Islet precursor cell (in vitro differentiated cells): ENCODE measurements at regions not wholly inside any gene's neighbourhood (a gene's known extent, or its start where the extent isn't known, plus 50 kb on each side); places are given as distances from the start of the nearest gene placed in this dataset.

ENCODE experiments used
- DNase-seq: peaks from one replicate; pipeline ENCODE4 v3.0.0-alpha.2; 2018

GRCh38 chr4:13024147-13025105, 459.7 kb downstream of the RAB28 start:
- DNase-seq = no peak

GRCh38 chr4:13007802-13008470, 476.2 kb downstream of the RAB28 start:
- no peak for DNase-seq

DNA sequence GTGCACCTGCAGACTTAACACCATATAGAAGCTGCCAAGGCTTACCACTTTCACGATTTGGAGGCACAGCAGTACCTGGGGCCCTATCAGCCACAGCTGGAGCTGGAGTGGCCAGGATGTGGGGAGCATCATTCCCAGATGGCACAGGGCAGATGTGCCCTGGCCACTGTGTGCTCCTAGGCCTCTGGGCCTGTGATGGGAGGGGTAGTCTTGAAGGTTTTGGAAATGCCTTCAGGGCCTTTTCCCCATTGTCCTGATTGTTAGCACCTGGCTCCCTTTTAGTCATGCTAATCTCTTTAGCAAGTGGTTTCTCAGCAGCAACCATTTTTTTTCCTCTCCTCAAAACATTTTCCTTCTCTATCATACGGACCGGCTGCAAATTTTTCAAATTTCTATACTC, 490.2 kb downstream of the RAB28 start:
- DNase-seq = no peak

- DNase-seq = no peak
These were observed 496.9 kb downstream of the RAB28 start for GRCh38 chr4:12987284-12987683.

- DNase-seq = no peak
These were observed 504.3 kb downstream of the RAB28 start for GRCh38 chr4:12979797-12980196.

DNA sequence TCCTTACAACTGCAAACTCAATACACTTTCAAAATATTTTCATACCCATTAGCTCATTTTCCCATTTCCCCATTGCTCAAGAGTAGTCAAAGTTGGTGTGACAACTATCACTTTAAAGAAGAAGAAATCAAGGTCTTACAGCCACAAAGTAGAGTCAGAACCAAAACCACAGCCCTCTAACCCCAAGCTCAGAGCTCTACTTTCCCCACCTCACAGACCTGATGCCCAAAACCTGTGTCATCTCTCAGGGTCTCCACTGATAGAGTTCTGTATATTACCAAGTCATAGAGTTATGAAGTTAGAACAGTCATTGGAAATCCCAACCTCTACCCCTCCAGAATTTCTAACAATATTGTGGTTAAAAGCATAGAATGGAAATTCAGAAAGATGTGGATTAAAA, 505.8 kb downstream of the RAB28 start:
- DNase-seq = no peak

- no peak for DNase-seq
These were observed 508.6 kb downstream of the RAB28 start for GRCh38 chr4:12975511-12975910.

GRCh38 chr4:12973522-12973921, 510.6 kb downstream of the RAB28 start:
- no peak for DNase-seq

DNA sequence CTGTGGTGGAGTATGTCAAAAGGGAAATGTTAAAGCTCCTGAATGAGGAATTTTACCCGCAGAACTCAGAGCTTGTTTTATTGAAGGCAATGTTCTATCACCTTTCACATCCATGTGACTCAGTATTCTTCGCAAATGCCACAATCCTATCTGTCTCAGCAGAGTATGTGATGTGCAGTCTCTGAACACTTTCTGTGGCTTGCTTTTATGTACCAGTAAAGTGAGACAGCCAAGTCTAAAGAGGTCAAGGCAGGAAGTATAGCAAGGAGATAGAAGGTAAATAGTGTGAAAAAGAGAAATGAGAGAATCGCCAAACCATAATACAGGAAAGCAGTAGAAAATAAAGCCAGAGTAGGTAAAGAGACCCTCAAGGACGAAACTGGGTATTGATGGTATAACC, 515.8 kb downstream of the RAB28 start:
- no peak for DNase-seq

DNA sequence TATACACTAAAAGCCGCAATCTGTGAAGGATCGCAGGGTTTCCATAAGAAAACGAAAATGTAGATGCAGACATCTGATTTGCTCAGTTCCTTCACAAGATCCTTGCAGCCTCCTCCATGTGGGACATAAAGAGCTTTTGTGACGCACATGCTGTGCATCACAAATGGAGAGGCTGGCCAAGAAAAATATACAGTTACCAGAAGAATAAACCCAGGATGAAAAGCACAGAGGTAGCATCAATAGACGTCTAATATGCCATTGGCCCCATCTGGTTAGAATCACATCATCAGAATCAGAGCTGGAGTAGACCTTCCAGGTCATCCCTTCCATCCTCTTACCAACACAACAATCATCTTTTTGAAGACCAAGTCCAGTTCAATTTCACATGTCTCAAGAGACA, 517.4 kb downstream of the RAB28 start:
- DNase-seq = no peak

- peak; percentile 70 for DNase-seq
These were observed 518.8 kb downstream of the RAB28 start for GRCh38 chr4:12965334-12965733.

- DNase-seq = no peak
These were observed 520.2 kb downstream of the RAB28 start for GRCh38 chr4:12963912-12964311.

DNA sequence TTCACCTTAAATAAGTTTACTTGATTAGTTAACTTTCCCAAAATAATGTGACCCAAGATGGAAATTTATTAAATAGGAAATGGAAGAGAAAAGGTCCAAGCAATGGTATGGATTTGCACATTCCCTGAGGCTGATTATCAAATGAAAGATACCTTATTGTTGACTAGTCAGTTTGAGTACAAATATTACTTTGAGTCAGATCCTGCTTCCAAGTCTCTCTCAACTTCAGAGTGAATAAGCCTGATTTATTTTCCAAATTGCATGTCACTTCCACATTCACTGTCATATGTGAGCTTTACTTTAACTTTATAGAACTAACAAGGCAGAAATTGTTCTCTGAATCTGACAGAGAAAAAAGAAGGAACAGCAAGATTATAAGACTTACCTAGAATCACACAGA, 520.8 kb downstream of the RAB28 start:
- DNase-seq = no peak

GRCh38 chr4:12961713-12962112, 522.4 kb downstream of the RAB28 start:
- DNase-seq = no peak

DNA sequence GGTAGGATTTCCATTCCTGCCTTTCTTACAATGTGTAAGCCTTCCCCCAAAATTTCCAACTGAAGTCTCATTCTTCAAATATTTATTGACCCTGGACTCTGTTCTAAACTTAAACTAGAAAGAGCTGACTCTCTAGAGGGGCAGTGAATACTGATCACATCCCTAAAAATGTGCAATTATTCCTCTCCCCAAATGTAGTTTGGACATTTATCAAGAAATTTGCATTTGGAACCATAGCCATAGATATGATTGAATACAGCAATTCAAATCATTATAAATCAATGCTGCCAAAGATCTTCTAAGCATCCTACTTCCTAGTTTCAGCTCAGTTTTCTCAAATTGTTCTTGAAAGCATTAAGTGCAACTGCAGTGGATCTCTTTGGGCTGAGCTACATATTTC, 525.7 kb downstream of the RAB28 start:
- DNase-seq = no peak

DNA sequence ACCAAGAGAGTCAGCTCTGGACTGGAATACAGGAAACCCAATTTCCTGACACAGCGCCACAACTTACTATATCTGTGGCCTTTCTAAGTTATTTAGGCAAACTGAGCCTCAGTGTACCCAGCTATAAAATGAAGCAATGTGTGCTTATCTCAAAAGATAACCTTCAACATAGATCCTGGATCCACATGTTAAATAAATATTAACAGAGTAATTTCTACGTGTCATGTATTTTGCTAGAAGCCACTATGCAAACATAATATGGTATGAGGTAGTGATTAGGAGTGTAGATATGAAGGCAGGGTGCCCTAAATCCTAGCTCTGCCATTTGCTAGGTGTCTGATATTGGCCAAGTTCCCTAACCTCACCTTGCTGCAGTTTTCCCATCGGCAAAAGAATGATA, 527.0 kb downstream of the RAB28 start:
- no peak for DNase-seq

DNA sequence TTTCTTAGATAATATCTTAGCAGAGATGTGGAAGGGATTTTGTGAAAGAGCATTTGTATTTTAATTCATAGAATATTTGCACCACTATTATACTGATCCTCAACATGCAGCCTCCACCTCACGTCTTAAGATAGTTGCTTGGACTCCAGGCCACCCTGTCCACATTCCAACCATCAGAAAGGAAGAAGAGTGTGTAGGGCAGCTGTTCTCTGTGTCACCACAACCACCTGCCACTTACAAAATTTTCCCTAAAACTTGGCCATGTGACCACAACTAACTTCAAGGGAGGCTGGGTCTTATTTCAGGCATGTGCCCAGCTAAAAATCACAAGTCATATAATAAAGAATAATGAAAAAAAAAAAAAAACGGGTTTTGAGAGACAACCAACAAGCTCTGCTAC, 528.1 kb downstream of the RAB28 start:
- no peak for DNase-seq

DNA sequence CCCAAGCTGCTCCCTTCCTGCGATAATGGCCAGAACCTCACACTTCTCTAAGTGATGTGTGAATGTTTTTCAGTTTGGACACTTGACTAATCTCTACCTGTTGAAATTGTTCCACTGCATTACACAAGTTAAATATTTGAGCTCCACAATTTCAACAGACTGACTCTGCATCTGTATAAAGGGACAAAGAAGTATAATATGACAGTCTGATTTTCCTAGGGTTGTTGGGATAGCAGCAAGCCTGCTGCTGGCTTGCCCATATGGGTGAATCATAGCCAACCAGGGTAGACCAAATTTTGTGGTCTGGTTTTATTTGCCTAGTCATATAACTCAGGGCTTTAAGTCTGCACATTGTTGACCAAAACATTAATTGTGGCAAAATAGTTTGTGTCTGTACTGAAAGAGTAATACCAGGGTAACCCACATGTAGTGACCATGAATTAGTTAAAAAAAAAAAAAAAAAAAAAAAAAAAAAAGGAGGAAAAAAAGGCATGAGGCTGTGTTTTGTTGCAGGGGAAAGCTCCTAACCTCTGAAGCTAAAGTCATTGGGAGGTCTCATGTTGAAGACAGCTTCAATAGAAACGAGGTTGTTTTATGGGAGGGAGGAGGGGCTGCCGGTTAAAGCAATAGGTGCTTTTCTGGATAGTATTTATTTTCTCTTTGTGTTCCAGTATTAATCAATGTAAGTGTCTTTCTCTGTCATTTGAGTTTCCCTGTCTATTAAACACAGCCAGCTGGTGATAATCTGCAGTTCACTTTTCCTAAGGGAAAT, 534.2 kb downstream of the RAB28 start:
- DNase-seq = no peak

DNA sequence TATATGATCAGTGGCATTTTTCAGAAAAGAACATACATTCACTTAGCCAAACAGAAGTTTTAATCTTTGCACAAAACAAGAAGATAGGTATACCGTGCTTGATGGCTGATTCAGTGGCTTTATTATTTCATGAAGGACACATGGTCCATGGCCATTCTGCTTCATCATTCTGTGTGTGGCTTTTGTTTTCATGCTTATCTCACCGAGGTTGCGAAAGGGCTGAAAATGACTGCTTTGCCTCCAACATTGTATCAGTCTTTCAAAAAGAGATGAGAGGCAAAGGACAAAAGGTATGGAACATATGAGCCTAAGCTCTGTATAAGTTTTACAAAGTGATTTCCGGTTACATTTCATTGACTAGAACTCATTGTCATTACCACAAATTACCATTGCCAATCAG, 541.1 kb downstream of the RAB28 start:
- DNase-seq = no peak

- no peak for DNase-seq
These were observed 550.3 kb downstream of the RAB28 start for GRCh38 chr4:12933760-12934221.

- DNase-seq = no peak
These were observed 551.8 kb downstream of the RAB28 start for GRCh38 chr4:12932203-12932788.

DNA sequence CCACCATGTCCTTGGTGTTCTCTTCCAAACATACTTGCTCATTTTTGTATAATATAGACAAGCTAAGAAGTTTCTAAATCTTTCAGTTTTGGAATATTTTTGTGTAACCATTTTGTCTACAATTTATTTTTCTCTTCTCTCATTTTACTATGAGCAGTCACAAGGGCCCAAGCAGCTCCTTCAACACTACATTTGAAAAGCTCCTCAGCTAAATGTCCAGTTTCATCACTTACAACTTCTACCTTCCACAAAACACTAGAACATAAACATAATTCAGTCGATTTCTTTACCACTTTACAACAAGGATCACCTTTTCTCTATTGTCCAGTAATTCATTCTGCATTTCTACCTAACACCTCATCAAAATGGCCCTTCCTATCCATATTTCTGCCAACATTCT, 554.4 kb downstream of the RAB28 start:
- no peak for DNase-seq

- DNase-seq = no peak
These were observed 555.4 kb downstream of the RAB28 start for GRCh38 chr4:12928751-12929150.
